Ovary (tissue), 7 donors: ENCODE measurements at regions not wholly inside any gene's neighbourhood (a gene's known extent, or its start where the extent isn't known, plus 50 kb on each side); places are given as distances from the start of the nearest gene placed in this dataset.

Source experiments
- DNase-seq, 5 donors: peaks; one replicate each; pipeline ENCODE4 v3.0.0-alpha.2; 2019 to 2020
- H3K27ac ChIP-seq, 2 donors: fragments of 200-600 bp; one replicate each; pipeline versions ENCODE4 v1.5.1 to v1.8.0; 2019 to 2022
- H3K27me3 ChIP-seq: fragments of 200-600 bp; one replicate; pipeline ENCODE4 v1.8.0; 2022
- H3K36me3 ChIP-seq: fragments of 200-600 bp; sonication (generic); one replicate; pipeline ENCODE4 v1.5.1; 2019
- H3K4me1 ChIP-seq: one replicate; pipeline ENCODE4 v1.8.1; 2013; ENCODE audit warnings: mild to moderate bottlenecking, moderate library complexity; ENCODE audit not compliant: insufficient read depth
- H3K4me3 ChIP-seq: fragments of 200-600 bp; sonication (generic); one replicate; pipeline ENCODE4 v1.5.1; 2017
- H3K9me3 ChIP-seq, 2 donors: fragments of 200-600 bp in 1 of 2; sonication (generic) in 1 of 2; one replicate each; pipeline versions ENCODE4 v1.5.1 to v1.8.1; 2013 to 2019; ENCODE audit warnings: mild to moderate bottlenecking in 1 of 2, moderate library complexity in 1 of 2
- CTCF ChIP-seq, 3 donors: fragments of 450-650 bp in 2 of 3; fragments of 200-600 bp in 1 of 3; IDR thresholded peaks; one replicate each; pipeline versions ENCODE4 v1.5.1 to v1.8.0; 2016 to 2022; ENCODE audit warnings: antibody characterized with exemption in 3 of 3, mild to moderate bottlenecking in 1 of 3
- EP300 ChIP-seq: sonication (generic); formaldehyde crosslinking; IDR thresholded peaks from one replicate; pipeline ENCODE4 v1.6.1; 2017; ENCODE audit warnings: antibody characterized with exemption
- POLR2A ChIP-seq: fragments of 450-650 bp; IDR thresholded peaks from one replicate; pipeline ENCODE4 v1.6.1; 2017; ENCODE audit warnings: antibody characterized with exemption, mild to moderate bottlenecking, moderate library complexity
- WGBS, 3 donors: extraction: QIAGEN DNeasy Blood & Tissue Kit in 1 of 3; methylation state at CpG; one replicate each; pipeline versions ENCODE4 v1.1.5 to v1.1.7; 2013 to 2017; 5-methylcytosine and 5-hydroxymethylcytosine counted together
- intact Hi-C, 4 donors: fragments of 100-400 bp; cut with DNase I; formaldehyde crosslinking; loops; one replicate each; pipeline versions ENCODE4 v1.11.0 to v1.15.1; 2022 to 2023
- donor health status: DM: no; HTN: no; CAD: no; lungs with moderate emphysema.
- donor health status: DM: no; HTN: no; CAD: no.
- donor health status: Bipolar disorder and iron deficiency.
- donor health status: DM: no; HTN: no; CAD: no.
- donor health status: DM: yes; HTN: yes; CAD: no.

DNA sequence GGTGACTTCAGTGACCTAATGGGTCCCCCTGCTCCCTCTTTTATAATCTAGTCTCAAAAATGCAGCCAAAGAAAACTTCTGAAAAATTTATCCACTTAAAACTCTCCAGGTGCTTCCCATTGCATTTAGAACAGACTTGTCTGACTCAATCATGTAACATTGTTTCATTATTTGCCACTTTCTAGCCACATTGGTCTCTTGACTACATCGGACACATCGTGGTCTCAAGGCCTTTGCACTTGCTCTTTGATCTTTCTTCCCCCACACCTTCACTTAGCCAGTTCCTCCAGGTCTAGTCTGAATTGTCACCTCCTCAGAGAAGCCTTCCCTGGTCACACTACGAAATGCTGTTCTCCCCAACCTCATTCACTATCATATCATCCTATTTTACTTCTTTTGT lies 97.0 kb upstream of the E2F8 start:
- H3K36me3 ChIP-seq = no peaks in the 10 kb centered on the region
- no peak overlapping the region for H3K4me3 ChIP-seq
- H3K27me3 ChIP-seq = no peaks in the 10 kb centered on the region
- DNase-seq = no peak
- TF ChIP-seq EP300 (no peak), POLR2A (no peak), CTCF (IDR thresholded peaks at IDR 0.05) (no peak)
- intact Hi-C loops = no loop called here
- no peak overlapping the region for H3K27ac ChIP-seq
- H3K4me1 ChIP-seq = no peaks in the 10 kb centered on the region
- no peaks in the 10 kb centered on the region for H3K9me3 ChIP-seq
- 70 to 84% (median 78%) methylated on average over 3 of the region's 3 CpGs for WGBS, 3 donors

GRCh38 chr11:19336331-19336730 lies 95.6 kb upstream of the E2F8 start:
- no peaks in the 10 kb centered on the region for H3K27me3 ChIP-seq
- H3K4me3 ChIP-seq = no peak overlapping the region
- no peaks in the 10 kb centered on the region for H3K4me1 ChIP-seq
- no peaks in the 10 kb centered on the region for H3K9me3 ChIP-seq
- TF ChIP-seq EP300 (no peak), POLR2A (no peak), CTCF (IDR thresholded peaks at IDR 0.05) (no peak)
- DNase-seq = no peak
- H3K27ac ChIP-seq = no peak overlapping the region
- H3K36me3 ChIP-seq = no peaks in the 10 kb centered on the region
- intact Hi-C loops = no loop called here
- 29 to 39% (median 37%) methylated on average over 3 of the region's 3 CpGs for WGBS, 3 donors

- H3K9me3 ChIP-seq = no peaks in the 10 kb centered on the region
- H3K4me1 ChIP-seq = no peaks in the 10 kb centered on the region
- H3K27ac ChIP-seq = no peak overlapping the region
- H3K4me3 ChIP-seq = no peak overlapping the region
- no peaks in the 10 kb centered on the region for H3K27me3 ChIP-seq
- no peak for DNase-seq
- intact Hi-C loops = no loop called here
- H3K36me3 ChIP-seq = no peaks in the 10 kb centered on the region
- no peak for TF ChIP-seq POLR2A
- TF ChIP-seq CTCF (IDR thresholded peaks at IDR 0.05) = no peak
- TF ChIP-seq EP300 = no peak
- 83 to 89% (median 88%) methylated on average over 2 of the region's 2 CpGs for WGBS, 3 donors
Observed at GRCh38 chr11:19332476-19332875, 91.7 kb upstream of the E2F8 start.

GRCh38 chr11:19330416-19330815 lies 89.7 kb upstream of the E2F8 start:
- DNase-seq = no peak
- 12 to 16% (median 14%) methylated on average over 2 of the region's 2 CpGs for WGBS, 3 donors
- H3K27ac ChIP-seq = no peak overlapping the region
- H3K36me3 ChIP-seq = no peaks in the 10 kb centered on the region
- intact Hi-C loops = no loop called here
- H3K4me1 ChIP-seq = no peaks in the 10 kb centered on the region
- H3K27me3 ChIP-seq = no peaks in the 10 kb centered on the region
- H3K9me3 ChIP-seq = no peaks in the 10 kb centered on the region
- no peak overlapping the region for H3K4me3 ChIP-seq
- TF ChIP-seq CTCF (IDR thresholded peaks at IDR 0.05) (no peak), EP300 (no peak), POLR2A (no peak)

GRCh38 chr11:19329970-19330369 lies 89.2 kb upstream of the E2F8 start:
- no peak for DNase-seq
- H3K4me3 ChIP-seq = no peak overlapping the region
- no peaks in the 10 kb centered on the region for H3K4me1 ChIP-seq
- H3K27ac ChIP-seq = no peak overlapping the region
- no peaks in the 10 kb centered on the region for H3K27me3 ChIP-seq
- intact Hi-C loops = no loop called here
- WGBS, 3 donors = 33 to 55% (median 43%) methylated on average over 1 of the region's 1 CpG
- no peaks in the 10 kb centered on the region for H3K9me3 ChIP-seq
- no peaks in the 10 kb centered on the region for H3K36me3 ChIP-seq
- TF ChIP-seq EP300 (no peak), CTCF (IDR thresholded peaks at IDR 0.05) (no peak), POLR2A (no peak)
